SH-SY5Y (cell line): ENCODE measurements at regions not wholly inside any gene's neighbourhood (a gene's known extent, or its start where the extent isn't known, plus 50 kb on each side); places are given as distances from the start of the nearest gene placed in this dataset.
A peak's percentile ranks its signal among the peaks of the same experiment; 100 is the strongest.

Experiments used
- GATA2 ChIP-seq: IDR thresholded peaks from 2 replicates; pipeline ENCODE4 v1.6.1; 2011; ENCODE audit warnings: mild to moderate bottlenecking, low read depth, low read length
- GATA3 ChIP-seq: IDR thresholded peaks from 2 replicates; pipeline ENCODE4 v1.6.1; 2011; ENCODE audit warnings: low read depth, mild to moderate bottlenecking, low read length, moderate library complexity

DNA sequence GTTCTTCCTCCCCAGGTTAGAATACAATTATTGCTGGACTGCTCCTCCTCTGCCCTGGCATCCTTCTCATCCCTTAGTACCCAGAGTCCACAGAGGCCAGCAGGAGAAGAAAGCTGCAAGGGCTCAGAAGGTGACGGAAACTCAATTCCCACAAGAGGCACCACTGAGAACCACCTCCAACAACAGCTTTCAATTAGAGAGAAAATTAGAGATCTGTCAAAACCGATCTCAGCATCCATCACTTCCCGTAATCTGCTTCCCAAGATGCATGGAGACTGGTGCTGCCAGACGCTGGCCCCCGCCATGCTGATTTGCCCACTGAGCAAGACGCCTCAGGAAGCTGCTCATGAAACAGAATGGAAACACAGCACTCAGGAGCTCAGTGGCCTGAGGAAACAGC lies 135.0 kb upstream of the PRICKLE2 start:
- TF ChIP-seq GATA2 (no peak), GATA3 (no peak)

DNA sequence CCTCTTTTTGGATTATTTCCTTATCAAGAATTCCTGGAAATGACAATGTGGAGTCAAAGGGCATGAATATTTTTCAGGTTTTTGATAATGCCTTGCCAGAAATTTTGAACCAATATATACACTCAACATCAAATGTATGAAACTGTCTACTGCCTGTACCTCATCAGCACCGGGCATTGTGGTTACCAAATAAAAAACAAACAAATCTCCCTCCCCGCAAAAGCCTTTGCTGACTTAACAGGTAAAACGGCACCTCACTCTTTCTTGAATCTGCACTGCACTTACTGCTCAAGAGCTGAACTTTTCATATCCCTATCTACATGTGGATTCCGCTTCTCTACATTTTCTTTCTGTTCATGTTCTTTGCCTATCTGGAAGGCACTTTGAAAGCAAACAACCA lies 134.5 kb upstream of the PRICKLE2 start:
- TF ChIP-seq GATA3 (no peak), GATA2 (no peak)

DNA sequence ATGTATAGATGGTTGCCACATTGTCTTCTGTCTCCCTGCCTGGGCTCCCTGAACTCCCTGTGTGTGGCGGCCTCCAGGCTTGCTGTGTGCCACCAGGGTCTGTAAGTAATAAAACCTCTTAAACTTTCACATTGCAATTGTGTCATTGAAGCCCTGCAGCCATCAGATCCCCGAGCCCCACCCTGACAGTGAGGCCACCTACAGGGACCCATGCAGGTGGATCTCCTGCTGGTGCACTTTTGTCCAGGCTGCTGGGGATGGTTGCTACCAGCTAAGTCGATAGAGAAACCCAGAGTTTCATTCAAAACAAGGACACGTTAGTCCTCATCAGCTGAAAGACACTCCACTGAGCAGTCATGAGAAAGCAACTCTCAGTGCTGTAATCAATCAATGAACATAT lies 133.6 kb upstream of the PRICKLE2 start:
- no peak for TF ChIP-seq GATA2

DNA sequence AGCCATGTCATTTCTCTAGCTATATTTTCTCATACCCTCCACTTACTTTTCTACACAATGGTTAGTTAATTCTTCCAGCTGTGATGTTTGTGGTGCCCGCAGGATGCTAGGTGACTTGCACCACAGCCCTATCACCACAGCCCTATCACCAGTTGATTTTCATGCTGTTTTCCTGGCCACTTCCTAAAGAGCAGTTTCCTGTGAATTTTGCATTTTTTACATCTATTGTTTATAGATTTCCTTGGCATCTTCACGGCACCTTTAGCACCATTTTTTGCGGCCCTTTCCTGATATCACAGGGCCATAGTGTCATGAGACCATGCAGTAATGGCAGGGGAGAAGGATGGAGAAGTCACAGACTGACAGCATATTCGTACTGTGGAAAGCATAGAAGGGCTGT lies 132.9 kb upstream of the PRICKLE2 start:
- TF ChIP-seq GATA2 (no peak), GATA3 (no peak)

DNA sequence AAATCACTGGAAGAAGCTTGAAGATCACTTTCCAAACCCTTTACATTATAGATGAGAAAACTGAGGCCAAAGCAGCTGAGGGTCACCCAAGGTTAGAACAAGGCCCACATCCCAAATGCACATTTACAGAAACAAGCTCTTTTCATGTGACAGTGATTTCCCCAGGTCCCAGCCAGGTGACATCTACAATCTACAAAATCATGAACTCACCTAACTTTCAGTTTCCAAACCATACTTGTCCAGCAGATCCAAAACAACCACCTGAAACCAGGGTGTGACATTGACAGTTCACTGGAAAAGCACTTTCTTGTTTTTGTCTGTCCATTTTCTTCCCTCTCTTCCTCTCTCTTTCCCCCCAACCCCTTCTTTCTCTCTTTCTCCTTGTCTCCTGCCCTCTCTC lies 132.2 kb upstream of the PRICKLE2 start:
- TF ChIP-seq GATA3, result no peak
- no peak for TF ChIP-seq GATA2

DNA sequence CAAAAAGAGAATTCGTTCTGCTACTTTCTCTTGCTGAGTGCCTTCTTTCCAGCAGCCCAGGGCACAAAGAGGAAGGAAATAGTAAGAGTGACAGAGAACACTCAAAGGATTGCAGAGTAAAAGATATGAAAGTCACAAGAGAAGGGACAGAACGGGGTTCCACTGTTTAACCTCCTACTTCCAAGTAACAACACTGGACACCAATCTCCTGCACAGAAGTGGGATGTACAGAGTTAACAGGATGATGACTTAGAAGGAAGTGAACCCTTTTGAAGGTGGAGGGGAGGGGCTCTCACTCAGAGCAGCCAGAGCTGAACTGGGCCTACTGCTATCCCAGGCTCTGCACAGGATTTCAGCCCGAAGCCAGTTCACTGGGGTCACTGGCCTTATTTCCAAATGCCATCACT lies 130.1 kb upstream of the PRICKLE2 start:
- TF ChIP-seq GATA3, result no peak
- TF ChIP-seq GATA2, result no peak

DNA sequence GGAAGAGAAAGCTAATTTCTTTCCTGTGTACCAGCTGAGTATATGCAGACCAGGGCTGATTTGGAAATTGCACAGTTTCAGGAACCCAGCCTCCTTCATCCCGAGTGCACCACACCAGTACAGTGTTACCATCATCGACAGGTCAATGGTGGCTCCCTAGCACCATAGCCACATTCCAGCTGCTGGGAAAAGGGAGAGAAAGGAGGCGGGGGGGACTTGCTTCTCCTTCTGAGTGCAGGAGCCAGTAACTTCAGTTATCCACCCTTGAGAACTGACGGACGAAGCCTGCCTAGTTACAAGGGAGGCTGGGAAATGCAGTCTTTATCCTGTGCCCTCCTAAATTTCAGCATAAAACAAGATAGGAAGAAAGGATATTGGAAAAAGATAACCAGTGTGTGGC lies 129.7 kb upstream of the PRICKLE2 start:
- TF ChIP-seq GATA2 (no peak), GATA3 (no peak)

DNA sequence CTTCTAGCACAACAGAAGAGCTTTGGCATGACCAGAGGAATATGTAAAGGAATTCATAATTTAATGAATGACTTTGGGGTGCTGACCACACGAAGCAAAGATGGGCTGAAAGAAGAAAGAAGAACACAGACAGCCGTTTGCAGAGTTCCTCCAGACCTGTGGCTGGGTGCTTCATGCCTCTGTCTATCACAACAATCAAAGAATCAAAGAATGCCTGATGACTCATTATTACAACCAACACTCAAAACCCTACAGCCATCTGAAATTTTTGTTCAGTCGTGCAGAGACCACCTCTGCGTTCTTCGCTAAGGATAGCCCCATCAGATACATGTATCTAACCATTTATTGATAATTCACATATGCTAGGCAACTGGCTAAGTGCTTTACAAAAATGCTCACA lies 129.0 kb upstream of the PRICKLE2 start:
- TF ChIP-seq GATA2 (no peak), GATA3 (no peak)

DNA sequence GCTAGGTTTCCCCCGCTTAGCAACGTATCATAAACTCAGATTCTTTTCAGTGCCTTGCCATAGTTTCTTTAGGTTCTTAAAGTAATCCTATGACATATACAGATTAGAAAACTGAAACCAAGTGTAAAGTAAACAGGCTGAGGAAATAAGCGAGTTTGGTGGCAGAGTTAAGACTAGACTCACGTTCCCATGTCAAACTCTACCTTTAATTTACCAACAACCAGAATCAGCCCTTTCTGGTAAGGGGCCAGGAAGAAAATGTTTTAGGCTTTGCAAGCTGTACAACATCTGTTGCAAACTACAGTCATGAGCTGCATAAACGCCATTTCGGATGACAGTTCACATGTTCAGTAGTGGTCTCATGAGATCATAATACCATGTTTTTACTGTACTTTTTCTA lies 128.0 kb upstream of the PRICKLE2 start:
- TF ChIP-seq GATA2 (no peak), GATA3 (no peak)

DNA sequence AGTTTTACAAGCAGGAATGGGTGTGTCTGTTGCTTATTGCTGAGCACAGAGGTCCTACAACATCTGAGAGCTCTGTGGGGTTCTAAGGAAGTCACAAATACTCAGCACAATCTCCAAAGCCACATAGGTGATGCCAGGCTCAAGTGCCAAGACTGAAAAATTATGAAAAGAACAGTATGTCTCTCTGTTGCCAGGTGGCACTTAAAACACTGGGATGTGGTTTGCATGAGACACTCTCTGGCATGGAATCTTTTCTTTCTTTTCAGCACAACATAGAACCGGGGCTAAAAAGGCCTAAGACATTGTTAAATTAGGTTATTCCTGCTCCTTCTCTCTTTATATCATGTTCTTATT lies 127.3 kb upstream of the PRICKLE2 start:
- TF ChIP-seq GATA2, result no peak
- TF ChIP-seq GATA3, result no peak

DNA sequence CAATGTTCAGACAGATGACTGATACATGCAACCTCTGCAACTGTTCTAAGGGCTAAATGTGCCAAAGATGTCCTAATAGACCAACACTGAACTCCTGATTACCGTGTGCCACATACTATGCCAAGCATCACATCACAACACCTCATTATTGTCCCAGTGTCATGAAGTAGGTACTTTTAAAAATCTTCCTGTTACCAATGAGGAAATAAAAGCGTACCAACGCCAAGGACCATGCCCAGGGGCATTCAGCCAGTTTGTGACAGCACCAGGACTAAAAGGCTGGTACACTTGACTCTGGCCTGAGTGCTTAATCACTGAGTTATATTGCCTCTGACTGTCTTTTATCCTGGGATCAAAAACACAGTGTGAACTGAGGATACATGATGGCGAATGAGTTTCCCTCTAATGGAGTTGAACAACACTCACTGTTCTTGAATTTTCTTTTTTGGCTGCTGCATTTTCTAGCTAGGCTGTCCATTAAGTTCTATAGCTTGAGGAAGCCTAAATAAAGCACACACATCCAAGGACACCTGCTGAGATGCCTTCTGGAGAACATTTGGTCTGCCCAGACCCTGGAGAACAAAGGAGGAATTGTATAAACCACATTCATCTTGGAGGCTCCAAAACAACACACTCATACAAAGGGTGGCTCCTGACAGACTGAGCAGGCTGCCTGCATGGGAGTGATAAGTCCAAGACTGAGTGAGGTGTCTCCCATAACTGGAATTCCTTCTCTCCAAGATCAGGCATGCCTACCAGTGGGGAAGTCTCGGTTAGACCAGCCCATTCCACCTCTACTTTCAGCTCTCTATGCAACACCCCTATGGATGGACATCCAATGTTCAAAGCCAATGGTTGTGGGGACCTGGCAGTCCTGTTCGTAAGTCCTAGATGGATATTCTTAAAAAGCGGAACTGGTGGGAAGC lies 126.7 kb upstream of the PRICKLE2 start:
- TF ChIP-seq GATA2 (no peak), GATA3 (no peak)

DNA sequence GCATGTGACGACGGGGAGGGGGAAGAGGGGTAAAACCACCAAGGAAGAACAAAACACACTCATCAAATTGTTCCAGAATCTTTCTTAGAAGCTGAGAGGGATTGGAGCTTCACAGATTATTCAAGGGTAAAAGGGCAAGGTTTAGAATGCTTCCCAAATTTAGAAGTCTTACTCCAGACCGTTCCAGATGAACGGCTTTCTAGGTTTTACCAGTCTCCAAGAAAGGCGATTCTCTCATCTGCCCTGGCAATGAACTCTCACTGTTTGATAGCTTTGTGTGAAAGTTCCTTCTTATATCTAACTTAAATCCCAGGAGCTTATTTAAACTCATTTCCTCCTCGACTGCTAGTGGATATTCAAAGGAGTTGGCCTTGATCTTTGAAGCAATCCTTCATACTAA lies 124.3 kb upstream of the PRICKLE2 start:
- TF ChIP-seq GATA3, result no peak
- TF ChIP-seq GATA2, result no peak

DNA sequence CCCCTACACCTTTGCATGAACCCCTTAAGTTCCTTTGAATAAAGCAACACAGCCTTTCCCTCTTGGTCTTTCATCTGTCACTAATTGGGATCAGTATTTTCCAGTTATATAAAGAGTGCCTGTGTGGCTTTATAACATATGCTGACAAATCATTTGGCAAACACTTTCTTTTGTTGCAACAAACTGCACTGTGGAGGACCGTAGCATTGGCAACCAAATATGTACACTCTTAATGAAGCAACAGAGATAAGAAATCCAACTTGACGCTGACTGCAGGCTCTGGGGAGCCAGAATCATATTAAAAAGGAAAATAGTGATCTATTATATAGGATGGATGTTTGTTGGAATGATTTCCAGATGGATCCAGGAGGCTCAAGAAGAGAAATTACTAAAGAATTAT lies 120.1 kb upstream of the PRICKLE2 start:
- no peak for TF ChIP-seq GATA3
- TF ChIP-seq GATA2, result peak; percentile 71

DNA sequence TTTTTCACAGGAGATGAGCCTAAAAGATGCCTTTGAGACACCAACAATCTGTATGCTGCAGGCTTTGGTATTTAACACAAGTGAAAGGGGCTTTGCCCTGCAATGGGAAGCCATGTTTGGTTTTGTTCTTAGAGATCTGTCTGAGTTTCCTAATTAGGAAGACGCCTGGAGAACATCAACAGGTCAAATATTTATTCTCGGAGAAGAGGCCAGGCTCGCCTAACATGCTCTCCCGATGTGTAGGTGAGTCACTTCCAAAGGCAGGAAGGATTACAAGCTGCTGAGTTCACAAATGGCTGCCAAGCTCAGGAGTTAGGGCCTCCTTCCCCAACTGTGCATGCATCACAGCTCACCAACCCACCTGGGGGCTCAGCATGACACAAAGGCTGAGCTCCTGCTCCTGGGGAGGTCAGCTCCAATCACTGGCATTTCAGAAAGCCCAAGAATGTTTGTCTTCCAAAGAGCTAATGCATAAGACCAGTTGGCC lies 119.5 kb upstream of the PRICKLE2 start:
- TF ChIP-seq GATA3 (no peak), GATA2 (no peak)

DNA sequence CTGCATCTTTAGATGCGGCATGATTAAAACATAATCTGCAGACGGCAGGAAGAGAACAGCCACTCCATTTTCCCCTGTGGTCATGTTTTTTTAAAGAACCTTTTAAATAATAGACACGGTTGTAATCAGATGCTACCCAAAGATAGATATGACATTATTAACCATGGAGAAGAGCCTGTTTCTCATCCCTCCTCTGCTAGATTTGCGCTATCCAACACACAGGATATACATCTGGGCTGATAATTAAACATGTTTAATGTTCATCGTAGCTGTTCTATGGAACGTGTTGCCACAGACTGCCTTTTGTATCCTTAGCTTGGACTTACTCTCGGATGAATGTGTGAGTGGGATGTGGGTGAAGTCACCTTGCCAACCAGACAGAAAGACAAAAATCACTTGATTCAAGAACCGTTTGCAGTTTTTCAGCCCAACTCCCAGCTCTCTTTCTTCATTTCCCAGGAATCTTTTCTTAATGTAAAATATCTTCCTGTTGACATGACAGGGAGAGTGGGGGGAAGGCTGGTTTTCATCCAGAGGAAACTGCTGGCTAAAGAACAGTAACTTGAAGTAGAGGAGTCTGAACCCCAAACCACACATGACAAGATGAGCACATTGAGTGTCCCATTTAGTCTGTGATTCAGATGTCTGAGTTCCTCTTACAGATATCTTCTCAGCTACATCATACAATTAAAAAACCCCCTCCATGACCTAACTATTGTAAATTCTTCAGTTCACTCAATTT lies 118.6 kb upstream of the PRICKLE2 start:
- TF ChIP-seq GATA2 (peak; percentile 84), GATA3 (peak; percentile 85)
